ENCODE measurements at regions not wholly inside any gene's neighbourhood (a gene's known extent, or its start where the extent isn't known, plus 50 kb on each side); places are given as distances from the start of the nearest gene placed in this dataset.

DNA sequence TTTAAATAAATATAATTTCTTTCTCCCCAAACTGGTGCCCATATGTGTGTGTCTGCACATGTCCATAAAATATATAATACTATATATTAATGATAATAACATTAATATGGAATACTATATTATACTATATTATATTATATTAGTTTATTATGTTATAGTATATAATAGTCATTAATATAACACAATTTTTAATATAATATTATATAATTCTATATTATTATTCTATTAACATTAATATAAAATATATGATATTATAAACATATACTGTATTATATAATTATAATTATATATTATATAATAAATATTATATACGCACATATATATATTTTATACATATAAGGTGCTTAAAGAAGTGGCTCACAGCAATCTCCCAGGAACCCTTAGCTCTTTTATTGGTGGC, 513.0 kb upstream of the CDH11 start:
- TF ChIP-seq, protein P1, sequence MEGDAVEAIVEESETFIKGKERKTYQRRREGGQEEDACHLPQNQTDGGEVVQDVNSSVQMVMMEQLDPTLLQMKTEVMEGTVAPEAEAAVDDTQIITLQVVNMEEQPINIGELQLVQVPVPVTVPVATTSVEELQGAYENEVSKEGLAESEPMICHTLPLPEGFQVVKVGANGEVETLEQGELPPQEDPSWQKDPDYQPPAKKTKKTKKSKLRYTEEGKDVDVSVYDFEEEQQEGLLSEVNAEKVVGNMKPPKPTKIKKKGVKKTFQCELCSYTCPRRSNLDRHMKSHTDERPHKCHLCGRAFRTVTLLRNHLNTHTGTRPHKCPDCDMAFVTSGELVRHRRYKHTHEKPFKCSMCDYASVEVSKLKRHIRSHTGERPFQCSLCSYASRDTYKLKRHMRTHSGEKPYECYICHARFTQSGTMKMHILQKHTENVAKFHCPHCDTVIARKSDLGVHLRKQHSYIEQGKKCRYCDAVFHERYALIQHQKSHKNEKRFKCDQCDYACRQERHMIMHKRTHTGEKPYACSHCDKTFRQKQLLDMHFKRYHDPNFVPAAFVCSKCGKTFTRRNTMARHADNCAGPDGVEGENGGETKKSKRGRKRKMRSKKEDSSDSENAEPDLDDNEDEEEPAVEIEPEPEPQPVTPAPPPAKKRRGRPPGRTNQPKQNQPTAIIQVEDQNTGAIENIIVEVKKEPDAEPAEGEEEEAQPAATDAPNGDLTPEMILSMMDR (conservative IDR thresholded peaks at IDR 0.05; ENCODE audit: low read depth, low read length), result no peak
- no peaks in the 10 kb centered on the region for H3K79me2 ChIP-seq (ENCODE audit: low read length)
- no peaks in the 10 kb centered on the region for H3K27me3 ChIP-seq (ENCODE audit: low read length)
- H3K9ac ChIP-seq (ENCODE audit: low read length), result no peak overlapping the region
- CTCF ChIA-PET, result no interaction called here
- no peaks in the 10 kb centered on the region for H3K9me3 ChIP-seq (ENCODE audit: low read length)
- no peaks in the 10 kb centered on the region for H3F3A ChIP-seq (ENCODE audit: low read length, unreplicated experiment)
- H3K36me3 ChIP-seq (ENCODE audit: low read depth, low read length), result no peaks in the 10 kb centered on the region
- no peaks in the 10 kb centered on the region for H3K9me2 ChIP-seq (replicated peaks; ENCODE audit: low read length)
- no peak overlapping the region for H3K27ac ChIP-seq (ENCODE audit: low read length)
- no peak for DNase-seq
- H2AFZ ChIP-seq (ENCODE audit: low read length), result no peak overlapping the region
- no TSS peak for BruUV-seq (replicated peaks)
- POLR2A ChIA-PET (ENCODE audit: unreplicated experiment), result no interaction called here
- no peak overlapping the region for H3K4me3 ChIP-seq (ENCODE audit: low read length)
- no peaks in the 10 kb centered on the region for H4K20me1 ChIP-seq (ENCODE audit: low read length)
- no peak for ATAC-seq
- intact Hi-C loops (cut with micrococcal nuclease), result no loop called here
- no peak overlapping the region for H3K4me2 ChIP-seq (ENCODE audit: low read length)
- H3K4me1 ChIP-seq (ENCODE audit: insufficient read depth, low read length), result no peaks in the 10 kb centered on the region

DNA sequence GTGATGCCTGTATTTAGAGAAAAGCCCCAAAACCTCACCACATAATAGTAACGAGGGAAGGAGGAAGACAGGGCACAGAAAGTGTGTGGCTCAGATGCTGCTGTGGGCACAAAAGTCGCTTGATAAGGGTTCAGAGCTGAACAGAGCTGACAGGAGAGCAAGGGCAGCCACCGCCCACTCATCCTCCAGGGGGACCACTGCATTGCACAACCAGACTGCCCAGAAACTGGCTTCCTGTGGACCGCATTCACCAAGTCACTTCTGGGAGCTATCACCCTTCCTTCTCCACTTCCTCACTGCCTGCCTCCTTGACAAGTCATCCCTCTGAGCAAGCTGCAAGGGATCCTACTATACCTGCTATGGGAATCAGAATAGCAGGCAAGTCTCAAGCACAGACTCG, 512.4 kb upstream of the CDH11 start:
- ATAC-seq (no peak), DNase-seq (no peak)
- Histone ChIP-seq H4K20me1 (ENCODE audit: low read length) (no peaks in the 10 kb centered on the region), H2AFZ (ENCODE audit: low read length) (no peak overlapping the region), H3K27ac (ENCODE audit: low read length) (no peak overlapping the region), H3F3A (ENCODE audit: low read length, unreplicated experiment) (no peaks in the 10 kb centered on the region), H3K4me1 (ENCODE audit: insufficient read depth, low read length) (no peaks in the 10 kb centered on the region), H3K27me3 (ENCODE audit: low read length) (no peaks in the 10 kb centered on the region), H3K36me3 (ENCODE audit: low read depth, low read length) (no peaks in the 10 kb centered on the region), H3K9me3 (ENCODE audit: low read length) (no peaks in the 10 kb centered on the region), H3K79me2 (ENCODE audit: low read length) (no peaks in the 10 kb centered on the region), H3K4me3 (ENCODE audit: low read length) (no peak overlapping the region), H3K4me2 (ENCODE audit: low read length) (no peak overlapping the region), H3K9me2 (replicated peaks; ENCODE audit: low read length) (no peaks in the 10 kb centered on the region), H3K9ac (ENCODE audit: low read length) (no peak overlapping the region)
- intact Hi-C loops (cut with micrococcal nuclease), result no loop called here
- TF ChIP-seq EZH2 (IDR thresholded peaks at IDR 0.05; ENCODE audit: low read length, unreplicated experiment) (no peak), EZH2phosphoT487 (IDR thresholded peaks at IDR 0.05; ENCODE audit: borderline replicate concordance, low read length) (no peak)
- TF ChIP-seq, protein P1 (conservative IDR thresholded peaks at IDR 0.05; ENCODE audit: low read depth, low read length), result no peak
- BruUV-seq (replicated peaks), result no TSS peak
- ChIA-PET POLR2A (ENCODE audit: unreplicated experiment) (no interaction called here), CTCF (no interaction called here)

DNA sequence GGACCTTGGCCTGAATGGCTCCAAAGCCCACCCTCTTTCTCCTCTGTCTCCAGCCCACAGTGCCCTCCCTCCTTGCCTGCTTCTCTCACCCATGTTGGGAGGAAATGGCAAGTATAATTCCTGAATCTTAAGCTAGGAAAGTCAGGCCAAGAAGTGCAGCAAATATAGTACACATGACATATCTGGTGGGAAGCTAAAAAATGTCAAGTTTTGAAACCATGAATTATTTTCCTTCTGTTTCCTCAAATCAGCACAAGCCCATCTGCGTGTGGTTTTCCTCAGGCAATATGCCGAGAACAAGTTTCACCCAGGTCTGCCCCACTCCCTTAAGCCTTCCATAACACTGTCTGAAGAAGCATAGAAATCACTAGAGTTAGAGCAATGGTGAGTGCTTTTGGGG, 502.8 kb upstream of the CDH11 start:
- ChIA-PET POLR2A (ENCODE audit: unreplicated experiment) (no interaction called here), CTCF (no interaction called here)
- H2AFZ ChIP-seq (ENCODE audit: low read length), result no peak overlapping the region
- H3F3A ChIP-seq (ENCODE audit: low read length, unreplicated experiment), result no peaks in the 10 kb centered on the region
- H3K4me2 ChIP-seq (ENCODE audit: low read length), result no peak overlapping the region
- H3K9me3 ChIP-seq (ENCODE audit: low read length), result no peaks in the 10 kb centered on the region
- H3K79me2 ChIP-seq (ENCODE audit: low read length), result no peaks in the 10 kb centered on the region
- no peaks in the 10 kb centered on the region for H3K36me3 ChIP-seq (ENCODE audit: low read depth, low read length)
- no peaks in the 10 kb centered on the region for H3K9me2 ChIP-seq (replicated peaks; ENCODE audit: low read length)
- intact Hi-C loops (cut with micrococcal nuclease), result no loop called here
- H3K4me1 ChIP-seq (ENCODE audit: insufficient read depth, low read length), result peaks cover 5% of the 10 kb centered on the region; the same call in 1 of the 2 replicates
- TF ChIP-seq EZH2 (IDR thresholded peaks at IDR 0.05; ENCODE audit: low read length, unreplicated experiment), result no peak
- TF ChIP-seq, protein P1 (conservative IDR thresholded peaks at IDR 0.05; ENCODE audit: low read depth, low read length), result no peak
- H3K27me3 ChIP-seq (ENCODE audit: low read length), result no peaks in the 10 kb centered on the region
- H3K27ac ChIP-seq (ENCODE audit: low read length), result no peak overlapping the region
- H4K20me1 ChIP-seq (ENCODE audit: low read length), result no peaks in the 10 kb centered on the region
- ATAC-seq, result no peak
- no peak overlapping the region for H3K9ac ChIP-seq (ENCODE audit: low read length)
- no peak for DNase-seq
- BruUV-seq (replicated peaks), result no TSS peak
- no peak overlapping the region for H3K4me3 ChIP-seq (ENCODE audit: low read length)
